CD14-positive monocyte (primary cell): ENCODE measurements at regions not wholly inside any gene's neighbourhood (a gene's known extent, or its start where the extent isn't known, plus 50 kb on each side); places are given as distances from the start of the nearest gene placed in this dataset.

Source experiments
- DNase-seq, 3 donors: peaks; one replicate each; pipeline ENCODE4 v3.0.0-alpha.2; 2011 to 2022
- H2AFZ ChIP-seq: 2 replicates; pipeline ENCODE4 v1.6.0; 2012; ENCODE audit warnings: mild to moderate bottlenecking, low read depth, low read length, inconsistent platforms; ENCODE audit not compliant: insufficient read depth, poor library complexity, severe bottlenecking
- H3K27ac ChIP-seq, 2 donors: 1 replicate in 1 of 2; 2 replicates in 1 of 2; pipeline ENCODE4 v1.5.1; 2012 to 2013; ENCODE audit warnings: low read length in 2 of 2, control low read depth in 1 of 2, inconsistent platforms in 1 of 2, low read depth in 1 of 2, mild to moderate bottlenecking in 1 of 2
- H3K27me3 ChIP-seq, 2 donors: one replicate each; pipeline versions ENCODE4 v1.6.0 to v1.6.1; 2011 to 2013; ENCODE audit warnings: low read length in 2 of 2; ENCODE audit not compliant: control insufficient read depth in 2 of 2, insufficient read depth in 2 of 2
- H3K36me3 ChIP-seq, 2 donors: replicated peaks in 1 of 2; 1 replicate in 1 of 2; 2 replicates in 1 of 2; pipeline versions ENCODE4 v1.5.1 to v1.6.1; 2012 to 2013; ENCODE audit warnings: low read length in 2 of 2, control low read depth in 1 of 2, inconsistent platforms in 1 of 2, mild to moderate bottlenecking in 1 of 2; ENCODE audit not compliant: insufficient read depth in 2 of 2, control insufficient read depth in 1 of 2
- H3K4me1 ChIP-seq, 2 donors: 1 replicate in 1 of 2; 2 replicates in 1 of 2; pipeline versions ENCODE4 v1.5.1 to v1.6.1; 2012 to 2013; ENCODE audit warnings: low read length in 2 of 2, control low read depth in 1 of 2, inconsistent platforms in 1 of 2, mild to moderate bottlenecking in 1 of 2, moderate library complexity in 1 of 2; ENCODE audit not compliant: insufficient read depth in 2 of 2, control insufficient read depth in 1 of 2
- H3K4me2 ChIP-seq: replicated peaks from 2 replicates; pipeline ENCODE3; 2012; ENCODE audit warnings: low read length, moderate library complexity, mild to moderate bottlenecking; ENCODE audit not compliant: poor library complexity, severe bottlenecking; ENCODE audit errors: extremely low read depth
- H3K4me3 ChIP-seq, 3 experiments: fragments of 200-600 bp in 1 of 3; sonication (generic) in 1 of 3; replicated peaks in 1 of 3; 1 replicate in 2 of 3; 2 replicates in 1 of 3; pipeline ENCODE4 v1.5.1; 2011 to 2013; ENCODE audit warnings: low read length in 3 of 3, mild to moderate bottlenecking in 3 of 3, control low read depth in 2 of 3, low read depth in 2 of 3, inconsistent platforms in 1 of 3, moderate library complexity in 1 of 3
- H3K79me2 ChIP-seq: 2 replicates; pipeline ENCODE4 v1.6.0; 2012; ENCODE audit warnings: mild to moderate bottlenecking, control low read depth, inconsistent platforms, low read length, moderate library complexity; ENCODE audit not compliant: insufficient read depth
- H3K9ac ChIP-seq: 2 replicates; pipeline ENCODE4 v1.6.0; 2017; ENCODE audit warnings: low read length, mild to moderate bottlenecking; ENCODE audit not compliant: insufficient read depth, poor library complexity, severe bottlenecking
- H3K9me3 ChIP-seq, 2 donors: replicated peaks in 1 of 2; 1 replicate in 1 of 2; 2 replicates in 1 of 2; pipeline versions ENCODE4 v1.5.1 to v1.6.1; 2012 to 2013; ENCODE audit warnings: low read length in 2 of 2, control low read depth in 1 of 2; ENCODE audit not compliant: control insufficient read depth in 1 of 2, insufficient read depth in 1 of 2
- H4K20me1 ChIP-seq: 2 replicates; pipeline ENCODE4 v1.6.0; 2012; ENCODE audit warnings: mild to moderate bottlenecking, low read length, control low read depth, moderate library complexity; ENCODE audit not compliant: insufficient read depth
- H3K27ac Mint-ChIP-seq, 7 donors: one replicate each; pipeline ENCODE4 v1.8.0; 2020; ENCODE audit warnings: mild to moderate bottlenecking in 7 of 7, mixed read lengths in 7 of 7, moderate library complexity in 6 of 7, inconsistent platforms in 2 of 7
- H3K27me3 Mint-ChIP-seq, 3 donors: one replicate each; pipeline ENCODE4 v1.8.0; 2021 to 2022; ENCODE audit warnings: low read depth in 3 of 3, mild to moderate bottlenecking in 3 of 3, mixed read lengths in 3 of 3, moderate library complexity in 3 of 3, inconsistent platforms in 1 of 3
- H3K36me3 Mint-ChIP-seq, 2 donors: one replicate each; pipeline ENCODE4 v1.8.0; 2020; ENCODE audit warnings: mixed read lengths in 2 of 2, inconsistent platforms in 1 of 2, mild to moderate bottlenecking in 1 of 2
- H3K4me1 Mint-ChIP-seq: one replicate; pipeline ENCODE4 v1.8.0; 2020; ENCODE audit warnings: mild to moderate bottlenecking, mixed read lengths
- H3K4me3 Mint-ChIP-seq, 2 donors: one replicate each; pipeline ENCODE4 v1.8.0; 2020; ENCODE audit warnings: mild to moderate bottlenecking in 2 of 2, mixed read lengths in 2 of 2, moderate library complexity in 1 of 2
- H3K9me3 Mint-ChIP-seq, 7 donors: one replicate each; pipeline ENCODE4 v1.8.0; 2020 to 2022; ENCODE audit warnings: mixed read lengths in 7 of 7, mild to moderate bottlenecking in 6 of 7, moderate library complexity in 6 of 7, inconsistent platforms in 2 of 7
- WGBS: methylation state at CpG from one replicate; pipeline ENCODE4 v1.1.5; 2013; ENCODE audit warnings: missing lambda C conversion rate; ENCODE audit not compliant: insufficient coverage; 5-methylcytosine and 5-hydroxymethylcytosine counted together
- intact Hi-C, 2 donors: fragments of 100-400 bp; cut with micrococcal nuclease; formaldehyde crosslinking; loops; one replicate each; pipeline versions ENCODE4 v1.15.0 to v1.15.1; 2023
- TF ChIP-seq, protein P1 (sequence below): fragments of 200-600 bp; IDR thresholded peaks from one replicate; pipeline ENCODE4 v1.8.0; 2022; ENCODE audit warnings: antibody characterized with exemption, mild to moderate bottlenecking

DNA sequence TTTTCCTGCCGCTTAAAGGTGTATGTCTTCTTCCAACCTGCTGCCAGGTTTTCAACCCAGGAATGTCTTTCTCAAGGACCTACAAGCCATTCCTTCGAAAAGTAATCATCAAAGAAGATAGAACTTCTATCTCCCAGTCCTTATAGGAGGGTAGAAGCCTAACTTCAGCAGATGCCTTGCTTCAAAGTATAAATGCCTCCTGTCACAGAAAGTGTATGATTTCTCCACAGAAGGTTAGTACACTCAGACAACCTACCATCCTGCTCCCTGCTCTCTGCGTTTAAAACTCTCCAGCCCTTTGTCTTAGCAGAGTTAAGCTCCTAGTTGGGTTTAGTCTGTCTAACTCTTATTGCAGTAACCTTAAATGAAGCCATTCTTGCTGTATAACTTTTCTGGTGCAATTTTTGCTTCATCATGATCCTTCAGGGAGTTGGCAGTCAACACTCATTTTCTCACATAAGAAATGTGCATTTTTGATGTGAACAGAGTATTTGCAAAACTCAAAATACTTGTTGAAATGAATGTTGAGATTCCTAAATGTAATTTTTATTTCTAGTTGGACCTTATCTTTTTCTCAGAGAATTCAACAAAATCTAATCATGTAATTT is 737.5 kb downstream of the LIG4 start:
- Histone ChIP-seq H3K36me3 (no peaks in the 10 kb centered on the region), H3K4me1 (no peaks in the 10 kb centered on the region), H4K20me1 (no peaks in the 10 kb centered on the region), H3K9me3 (peaks cover 0 to 4% of the 10 kb centered on the region in 2 donors), H3K9ac (no peak overlapping the region), H3K27ac (no peak overlapping the region), H3K27me3 (no peaks in the 10 kb centered on the region), H3K4me2 (no peak overlapping the region), H2AFZ (no peak overlapping the region), H3K4me3 (no peak overlapping the region), H3K79me2 (no peaks in the 10 kb centered on the region)
- H3K27me3 Mint-ChIP-seq, result peaks cover 0 to 2% (median 0%) of the 10 kb centered on the region in 3 donors
- TF ChIP-seq, protein P1, sequence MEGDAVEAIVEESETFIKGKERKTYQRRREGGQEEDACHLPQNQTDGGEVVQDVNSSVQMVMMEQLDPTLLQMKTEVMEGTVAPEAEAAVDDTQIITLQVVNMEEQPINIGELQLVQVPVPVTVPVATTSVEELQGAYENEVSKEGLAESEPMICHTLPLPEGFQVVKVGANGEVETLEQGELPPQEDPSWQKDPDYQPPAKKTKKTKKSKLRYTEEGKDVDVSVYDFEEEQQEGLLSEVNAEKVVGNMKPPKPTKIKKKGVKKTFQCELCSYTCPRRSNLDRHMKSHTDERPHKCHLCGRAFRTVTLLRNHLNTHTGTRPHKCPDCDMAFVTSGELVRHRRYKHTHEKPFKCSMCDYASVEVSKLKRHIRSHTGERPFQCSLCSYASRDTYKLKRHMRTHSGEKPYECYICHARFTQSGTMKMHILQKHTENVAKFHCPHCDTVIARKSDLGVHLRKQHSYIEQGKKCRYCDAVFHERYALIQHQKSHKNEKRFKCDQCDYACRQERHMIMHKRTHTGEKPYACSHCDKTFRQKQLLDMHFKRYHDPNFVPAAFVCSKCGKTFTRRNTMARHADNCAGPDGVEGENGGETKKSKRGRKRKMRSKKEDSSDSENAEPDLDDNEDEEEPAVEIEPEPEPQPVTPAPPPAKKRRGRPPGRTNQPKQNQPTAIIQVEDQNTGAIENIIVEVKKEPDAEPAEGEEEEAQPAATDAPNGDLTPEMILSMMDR, result no peak
- H3K27ac Mint-ChIP-seq, result no peak overlapping the region
- no peaks in the 10 kb centered on the region for H3K4me1 Mint-ChIP-seq
- no CpG with 5 or more reads among the region's 3 CpGs for WGBS
- peaks cover 0 to 7% (median 3%) of the 10 kb centered on the region in 7 donors for H3K9me3 Mint-ChIP-seq
- intact Hi-C loops, result no loop called here
- H3K36me3 Mint-ChIP-seq, result no peaks in the 10 kb centered on the region
- DNase-seq, result no peak
- no peak overlapping the region for H3K4me3 Mint-ChIP-seq

DNA sequence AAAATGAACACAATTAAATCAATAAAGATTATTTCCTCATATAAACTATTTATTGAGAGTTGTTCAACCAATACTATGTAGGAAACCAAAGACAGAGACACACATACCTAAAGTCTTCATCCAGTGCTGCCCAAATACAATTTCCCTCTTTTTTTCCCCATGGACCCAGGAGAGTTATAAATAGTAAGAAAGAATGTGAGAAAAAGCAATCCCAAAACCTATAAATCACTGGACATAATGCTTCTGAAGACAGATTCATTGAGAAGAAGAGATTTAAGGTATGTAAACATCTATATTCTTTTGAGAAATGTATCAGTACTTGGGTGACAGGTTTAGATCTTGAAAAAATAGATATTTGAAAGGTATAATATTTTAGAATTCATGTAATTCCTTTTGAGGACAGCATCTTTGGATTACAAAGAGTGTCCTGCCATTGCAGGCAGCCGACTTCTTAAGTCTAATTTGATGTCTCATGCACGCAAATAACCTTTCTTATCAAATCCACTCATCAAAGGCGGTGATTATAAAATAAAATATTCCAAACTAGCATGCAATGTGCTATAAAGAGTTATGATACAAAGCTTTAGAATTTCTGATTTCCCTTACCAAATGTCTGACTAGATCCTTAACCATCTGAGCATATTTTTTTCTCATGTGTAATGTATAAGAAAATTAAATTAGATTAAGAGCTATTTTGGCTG is 739.4 kb downstream of the LIG4 start:
- intact Hi-C loops, result no loop called here

More for the DNA sequence above, 739.4 kb downstream of the LIG4 start:
- H3K27ac ChIP-seq, result no peak overlapping the region
- no peak overlapping the region for H2AFZ ChIP-seq
- H3K4me1 ChIP-seq, result no peaks in the 10 kb centered on the region
- H4K20me1 ChIP-seq, result no peaks in the 10 kb centered on the region
- H3K36me3 ChIP-seq, result no peaks in the 10 kb centered on the region
- peaks cover 0 to 7% of the 10 kb centered on the region in 2 donors for H3K9me3 ChIP-seq
- no peaks in the 10 kb centered on the region for H3K79me2 ChIP-seq
- H3K27me3 ChIP-seq, result no peaks in the 10 kb centered on the region
- Mint-ChIP-seq H3K4me1 (no peaks in the 10 kb centered on the region), H3K36me3 (no peaks in the 10 kb centered on the region), H3K9me3 (peaks cover 0 to 7% (median 3%) of the 10 kb centered on the region in 7 donors), H3K27me3 (no peaks in the 10 kb centered on the region), H3K27ac (no peak overlapping the region), H3K4me3 (no peak overlapping the region)
- no CpG with 5 or more reads among the region's 3 CpGs for WGBS
- H3K9ac ChIP-seq, result no peak overlapping the region
- no peak overlapping the region for H3K4me2 ChIP-seq
- DNase-seq, result no peak
- H3K4me3 ChIP-seq, result no peak overlapping the region
- TF ChIP-seq, protein P1, result no peak
